ENCODE measurements at regions not wholly inside any gene's neighbourhood (a gene's known extent, or its start where the extent isn't known, plus 50 kb on each side); places are given as distances from the start of the nearest gene placed in this dataset.
"Not testable (repeated sequence)": the region's sequence is repeated elsewhere in the genome, so short reads cannot be mapped to it uniquely, and the experiment has no call there.

- not testable (repeated sequence) for H3K4me3 ChIP-seq (replicated peaks in 1 of 4; ENCODE audit: control extremely low read depth in 1 of 4, insufficient read depth in 1 of 4, low read depth in 3 of 4, low read length in 4 of 4); H3K27me3 ChIP-seq (ENCODE audit: control insufficient read depth, insufficient read depth, low read length); H3K79me2 ChIP-seq (ENCODE audit: control insufficient read depth, insufficient read depth, low read length); H3K9ac ChIP-seq (ENCODE audit: insufficient read depth, low read length); H3K9me3 ChIP-seq (ENCODE audit: control insufficient read depth, insufficient read depth, low read depth, low read length); H3K36me3 ChIP-seq (ENCODE audit: control insufficient read depth, insufficient read depth, low read length); DNase-seq (ENCODE audit: low read depth in 2 of 2); H3K4me1 ChIP-seq (ENCODE audit: control insufficient read depth, extremely low read depth, insufficient read depth, low read length); H3K4me2 ChIP-seq (ENCODE audit: extremely low read depth, insufficient read depth, low read length); H3K27ac ChIP-seq (ENCODE audit: insufficient read depth, low read length); H4K20me1 ChIP-seq (ENCODE audit: control insufficient read depth, extremely low read depth, insufficient read depth, low read length); H2AFZ ChIP-seq (ENCODE audit: low read length)
Observed at GRCh38 chr1:121551491-121551890, 366.7 kb downstream of the SRGAP2C start.

DNA sequence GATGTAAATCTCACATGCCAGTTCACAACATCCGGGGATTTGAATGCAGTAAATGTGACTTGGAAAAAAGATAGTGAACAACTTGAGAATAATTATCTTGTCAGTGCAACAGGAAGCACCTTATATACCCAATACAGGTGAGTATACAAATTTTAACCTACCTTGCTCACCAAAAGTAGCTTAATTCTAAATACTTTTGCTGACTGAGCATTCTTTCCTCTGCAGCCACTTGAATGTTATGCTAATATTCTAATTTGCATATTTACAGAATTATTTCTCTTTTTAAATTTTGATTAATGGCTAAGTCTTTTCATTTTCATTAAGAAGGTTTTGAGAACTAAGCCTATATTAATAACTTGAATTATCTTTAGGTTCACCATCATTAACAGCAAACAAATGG lies 371.8 kb downstream of the SRGAP2C start:
- H3K4me1 ChIP-seq (ENCODE audit: control insufficient read depth, extremely low read depth, insufficient read depth, low read length); H3K27ac ChIP-seq (ENCODE audit: insufficient read depth, low read length); H3K4me3 ChIP-seq (replicated peaks in 1 of 4; ENCODE audit: control extremely low read depth in 1 of 4, insufficient read depth in 1 of 4, low read depth in 3 of 4, low read length in 4 of 4); H4K20me1 ChIP-seq (ENCODE audit: control insufficient read depth, extremely low read depth, insufficient read depth, low read length); H3K79me2 ChIP-seq (ENCODE audit: control insufficient read depth, insufficient read depth, low read length); H2AFZ ChIP-seq (ENCODE audit: low read length); H3K4me2 ChIP-seq (ENCODE audit: extremely low read depth, insufficient read depth, low read length); H3K9ac ChIP-seq (ENCODE audit: insufficient read depth, low read length); H3K27me3 ChIP-seq (ENCODE audit: control insufficient read depth, insufficient read depth, low read length); H3K9me3 ChIP-seq (ENCODE audit: control insufficient read depth, insufficient read depth, low read depth, low read length); H3K36me3 ChIP-seq (ENCODE audit: control insufficient read depth, insufficient read depth, low read length); DNase-seq (ENCODE audit: low read depth in 2 of 2): not testable (repeated sequence)

DNA sequence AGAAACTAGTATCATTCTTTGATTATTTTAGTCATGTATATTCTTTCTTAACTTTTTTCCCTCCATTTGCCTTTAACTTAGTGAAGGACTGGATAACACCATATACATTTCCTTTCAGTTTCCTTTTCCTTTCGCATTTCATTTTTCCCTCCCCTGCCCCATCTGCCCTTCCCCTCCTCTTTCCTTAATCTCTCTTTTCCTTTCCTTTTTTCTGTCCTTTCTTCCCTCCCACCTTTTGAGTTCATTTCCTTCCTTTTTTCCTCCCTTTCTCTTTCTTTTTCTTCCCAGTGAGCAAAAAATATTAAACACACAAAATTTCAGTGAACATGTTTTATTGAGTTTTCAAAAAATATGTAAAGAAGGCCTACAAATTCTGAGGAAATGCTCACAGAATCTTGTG lies 373.3 kb downstream of the SRGAP2C start:
- H3K4me3 ChIP-seq (replicated peaks in 1 of 4; ENCODE audit: control extremely low read depth in 1 of 4, insufficient read depth in 1 of 4, low read depth in 3 of 4, low read length in 4 of 4); DNase-seq (ENCODE audit: low read depth in 2 of 2); H3K36me3 ChIP-seq (ENCODE audit: control insufficient read depth, insufficient read depth, low read length); H3K79me2 ChIP-seq (ENCODE audit: control insufficient read depth, insufficient read depth, low read length); H3K9me3 ChIP-seq (ENCODE audit: control insufficient read depth, insufficient read depth, low read depth, low read length); H4K20me1 ChIP-seq (ENCODE audit: control insufficient read depth, extremely low read depth, insufficient read depth, low read length); H3K27ac ChIP-seq (ENCODE audit: insufficient read depth, low read length); H3K27me3 ChIP-seq (ENCODE audit: control insufficient read depth, insufficient read depth, low read length); H3K9ac ChIP-seq (ENCODE audit: insufficient read depth, low read length); H3K4me1 ChIP-seq (ENCODE audit: control insufficient read depth, extremely low read depth, insufficient read depth, low read length); H3K4me2 ChIP-seq (ENCODE audit: extremely low read depth, insufficient read depth, low read length); H2AFZ ChIP-seq (ENCODE audit: low read length): not testable (repeated sequence)

DNA sequence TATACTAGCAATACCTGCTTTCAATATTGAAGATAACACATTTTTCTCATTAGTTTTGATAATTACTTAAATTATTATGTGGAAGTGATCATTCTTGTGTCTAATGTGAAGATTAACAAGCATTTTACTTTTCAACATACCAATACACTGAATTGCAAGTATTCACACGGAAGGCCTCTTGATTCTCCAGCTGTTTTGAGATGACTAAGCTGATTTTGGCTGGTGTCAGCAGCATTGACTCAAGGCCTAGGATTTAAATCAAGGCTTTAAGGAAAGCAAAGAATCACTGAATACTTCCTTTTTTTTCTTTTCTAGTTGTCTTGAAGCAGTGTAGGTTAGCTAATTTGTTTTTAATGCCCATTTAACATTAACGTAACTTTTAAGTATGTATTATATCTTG lies 373.7 kb downstream of the SRGAP2C start:
- no peak overlapping the region for H3K27ac ChIP-seq (ENCODE audit: insufficient read depth, low read length)

More for the DNA sequence above, 373.7 kb downstream of the SRGAP2C start:
- H3K4me2 ChIP-seq (ENCODE audit: extremely low read depth, insufficient read depth, low read length): no peak overlapping the region
- H3K36me3 ChIP-seq (ENCODE audit: control insufficient read depth, insufficient read depth, low read length): no peaks in the 10 kb centered on the region
- H4K20me1 ChIP-seq (ENCODE audit: control insufficient read depth, extremely low read depth, insufficient read depth, low read length): no peaks in the 10 kb centered on the region
- H2AFZ ChIP-seq (ENCODE audit: low read length): no peak overlapping the region
- no peaks in the 10 kb centered on the region for H3K79me2 ChIP-seq (ENCODE audit: control insufficient read depth, insufficient read depth, low read length)
- TF ChIP-seq EZH2 (IDR thresholded peaks at IDR 0.05; ENCODE audit: low read length, missing control alignments): no peak
- TF ChIP-seq, protein P1, sequence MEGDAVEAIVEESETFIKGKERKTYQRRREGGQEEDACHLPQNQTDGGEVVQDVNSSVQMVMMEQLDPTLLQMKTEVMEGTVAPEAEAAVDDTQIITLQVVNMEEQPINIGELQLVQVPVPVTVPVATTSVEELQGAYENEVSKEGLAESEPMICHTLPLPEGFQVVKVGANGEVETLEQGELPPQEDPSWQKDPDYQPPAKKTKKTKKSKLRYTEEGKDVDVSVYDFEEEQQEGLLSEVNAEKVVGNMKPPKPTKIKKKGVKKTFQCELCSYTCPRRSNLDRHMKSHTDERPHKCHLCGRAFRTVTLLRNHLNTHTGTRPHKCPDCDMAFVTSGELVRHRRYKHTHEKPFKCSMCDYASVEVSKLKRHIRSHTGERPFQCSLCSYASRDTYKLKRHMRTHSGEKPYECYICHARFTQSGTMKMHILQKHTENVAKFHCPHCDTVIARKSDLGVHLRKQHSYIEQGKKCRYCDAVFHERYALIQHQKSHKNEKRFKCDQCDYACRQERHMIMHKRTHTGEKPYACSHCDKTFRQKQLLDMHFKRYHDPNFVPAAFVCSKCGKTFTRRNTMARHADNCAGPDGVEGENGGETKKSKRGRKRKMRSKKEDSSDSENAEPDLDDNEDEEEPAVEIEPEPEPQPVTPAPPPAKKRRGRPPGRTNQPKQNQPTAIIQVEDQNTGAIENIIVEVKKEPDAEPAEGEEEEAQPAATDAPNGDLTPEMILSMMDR (conservative IDR thresholded peaks at IDR 0.05 in 1 of 2, IDR thresholded peaks at IDR 0.05 in 1 of 2; ENCODE audit: low read depth in 1 of 2, low read length in 2 of 2): no peak
- peak; percentile 40 to 90 for DNase-seq (ENCODE audit: low read depth in 2 of 2)
- no peaks in the 10 kb centered on the region for H3K4me1 ChIP-seq (ENCODE audit: control insufficient read depth, extremely low read depth, insufficient read depth, low read length)
- no peak overlapping the region for H3K4me3 ChIP-seq (replicated peaks in 1 of 4; ENCODE audit: control extremely low read depth in 1 of 4, insufficient read depth in 1 of 4, low read depth in 3 of 4, low read length in 4 of 4)
- H3K9me3 ChIP-seq (ENCODE audit: control insufficient read depth, insufficient read depth, low read depth, low read length): no peaks in the 10 kb centered on the region
- no peaks in the 10 kb centered on the region for H3K27me3 ChIP-seq (ENCODE audit: control insufficient read depth, insufficient read depth, low read length)
- H3K9ac ChIP-seq (ENCODE audit: insufficient read depth, low read length): no peak overlapping the region
